CD4-positive, alpha-beta memory T cell (primary cell): ENCODE measurements at regions not wholly inside any gene's neighbourhood (a gene's known extent, or its start where the extent isn't known, plus 50 kb on each side); places are given as distances from the start of the nearest gene placed in this dataset.

Experiments used
- CTCF ChIA-PET: fragments of 350-600 bp; sonication (Branson Sonifier 250); formaldehyde crosslinking; loops from one replicate; lab custom pipeline; 2021; ENCODE audit warnings: inconsistent platforms; ENCODE audit not compliant: partially characterized antibody; lab: Charles Lee
- POLR2A ChIA-PET: fragments of 350-600 bp; sonication (Branson Sonifier 250); formaldehyde crosslinking; loops from one replicate; lab custom pipeline; 2021; ENCODE audit not compliant: partially characterized antibody; lab: Charles Lee
- DNase-seq, 5 donors: peaks; one replicate each; pipeline versions ENCODE4 v3.0.0 to v3.0.0-alpha.2; 2020 to 2022; ENCODE audit warnings: mixed read lengths in 1 of 5
- H3K27ac ChIP-seq: one replicate; pipeline ENCODE4 v1.7.0; 2013; ENCODE audit warnings: low read depth, low read length
- H3K27me3 ChIP-seq: 2 replicates; pipeline ENCODE4 v1.7.0; 2013; ENCODE audit warnings: mild to moderate bottlenecking, low read length, moderate library complexity; ENCODE audit not compliant: insufficient read depth
- H3K36me3 ChIP-seq: 2 replicates; pipeline ENCODE4 v1.7.0; 2013; ENCODE audit warnings: mild to moderate bottlenecking, low read length, moderate library complexity; ENCODE audit not compliant: insufficient read depth
- H3K4me1 ChIP-seq: 2 replicates; pipeline ENCODE4 v1.7.0; 2013; ENCODE audit warnings: mild to moderate bottlenecking, low read length, moderate library complexity; ENCODE audit not compliant: insufficient read depth
- H3K4me3 ChIP-seq, 2 donors: one replicate each; pipeline ENCODE4 v1.7.0; 2013; ENCODE audit warnings: low read length in 2 of 2, mild to moderate bottlenecking in 1 of 2
- H3K9me3 ChIP-seq, 2 donors: one replicate each; pipeline ENCODE4 v1.7.0; 2013; ENCODE audit warnings: low read length in 2 of 2, control low read depth in 1 of 2; ENCODE audit not compliant: control insufficient read depth in 1 of 2
- H3K27ac Mint-ChIP-seq, 7 donors: one replicate each; pipeline ENCODE4 v1.8.0; 2020 to 2021; ENCODE audit warnings: mixed read lengths in 7 of 7, mild to moderate bottlenecking in 6 of 7, inconsistent platforms in 3 of 7, moderate library complexity in 3 of 7
- H3K27me3 Mint-ChIP-seq, 2 donors: one replicate each; pipeline ENCODE4 v1.8.0; 2020 to 2021; ENCODE audit warnings: mixed read lengths in 2 of 2
- H3K36me3 Mint-ChIP-seq, 2 donors: one replicate each; pipeline ENCODE4 v1.8.0; 2020 to 2021; ENCODE audit warnings: mixed read lengths in 2 of 2, inconsistent platforms in 1 of 2, mild to moderate bottlenecking in 1 of 2
- H3K4me1 Mint-ChIP-seq, 4 donors: one replicate each; pipeline ENCODE4 v1.8.0; 2020 to 2021; ENCODE audit warnings: mixed read lengths in 4 of 4, mild to moderate bottlenecking in 1 of 4
- H3K4me3 Mint-ChIP-seq, 8 donors: one replicate each; pipeline ENCODE4 v1.8.0; 2020 to 2021; ENCODE audit warnings: mixed read lengths in 8 of 8, mild to moderate bottlenecking in 7 of 8, moderate library complexity in 6 of 8, inconsistent platforms in 3 of 8
- H3K9me3 Mint-ChIP-seq, 8 donors: one replicate each; pipeline ENCODE4 v1.8.0; 2020 to 2021; ENCODE audit warnings: mixed read lengths in 8 of 8, mild to moderate bottlenecking in 5 of 8, inconsistent platforms in 3 of 8, moderate library complexity in 1 of 8
- intact Hi-C: fragments of 100-400 bp; cut with micrococcal nuclease; formaldehyde crosslinking; loops from one replicate; pipeline ENCODE4 v1.15.1; 2023

DNA sequence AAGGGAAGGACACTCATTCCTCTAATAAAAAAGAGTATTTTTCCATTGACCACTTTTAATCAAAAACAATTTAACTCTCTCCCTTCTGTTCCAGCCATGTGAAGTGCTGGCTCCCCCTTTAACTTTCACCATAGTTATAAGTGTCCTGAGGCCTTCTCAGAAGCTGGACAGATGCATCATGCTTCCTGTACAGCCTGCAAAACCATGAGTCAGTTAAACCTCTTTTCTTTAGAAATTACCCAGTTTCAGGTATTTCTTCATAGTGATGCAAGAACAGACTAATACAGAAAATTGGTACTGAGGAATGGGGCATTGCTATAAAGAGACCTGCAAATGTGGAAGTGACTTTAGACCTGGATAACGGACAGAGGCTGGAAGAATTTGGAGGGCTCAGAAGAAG, 643.6 kb upstream of the DDX18 start:
- H3K27me3 ChIP-seq: no peaks in the 10 kb centered on the region
- no peaks in the 10 kb centered on the region for H3K9me3 ChIP-seq
- no peaks in the 10 kb centered on the region for H3K4me1 ChIP-seq
- ChIA-PET POLR2A (no interaction called here), CTCF (no interaction called here)
- intact Hi-C loops: no loop called here
- H3K9me3 Mint-ChIP-seq: peaks cover 5 to 38% (median 15%) of the 10 kb centered on the region in 8 donors
- H3K4me1 Mint-ChIP-seq: no peaks in the 10 kb centered on the region
- no peak overlapping the region for H3K27ac Mint-ChIP-seq
- H3K27me3 Mint-ChIP-seq: no peaks in the 10 kb centered on the region
- DNase-seq: no peak
- no peaks in the 10 kb centered on the region for H3K36me3 ChIP-seq
- H3K27ac ChIP-seq: no peak overlapping the region
- H3K36me3 Mint-ChIP-seq: peaks cover 0 to 5% of the 10 kb centered on the region in 2 donors
- H3K4me3 Mint-ChIP-seq: no peak overlapping the region
- no peak overlapping the region for H3K4me3 ChIP-seq

- Histone ChIP-seq H3K4me1 (no peaks in the 10 kb centered on the region), H3K27me3 (no peaks in the 10 kb centered on the region), H3K4me3 (no peak overlapping the region), H3K36me3 (no peaks in the 10 kb centered on the region), H3K9me3 (no peaks in the 10 kb centered on the region), H3K27ac (no peak overlapping the region)
- peaks cover 2 to 18% (median 11%) of the 10 kb centered on the region in 8 donors for H3K9me3 Mint-ChIP-seq
- H3K4me3 Mint-ChIP-seq: no peak overlapping the region
- POLR2A ChIA-PET: no interaction called here
- H3K27me3 Mint-ChIP-seq: no peaks in the 10 kb centered on the region
- H3K27ac Mint-ChIP-seq: no peak overlapping the region
- CTCF ChIA-PET: no interaction called here
- no peaks in the 10 kb centered on the region for H3K36me3 Mint-ChIP-seq
- intact Hi-C loops: no loop called here
- no peak for DNase-seq
- H3K4me1 Mint-ChIP-seq: no peaks in the 10 kb centered on the region
These were observed 635.1 kb upstream of the DDX18 start for GRCh38 chr2:117179405-117179804.

GRCh38 chr2:117190856-117191559, 623.5 kb upstream of the DDX18 start:
- H3K4me1 Mint-ChIP-seq: no peaks in the 10 kb centered on the region
- Histone ChIP-seq H3K27me3 (no peaks in the 10 kb centered on the region), H3K9me3 (no peaks in the 10 kb centered on the region), H3K27ac (no peak overlapping the region), H3K4me1 (no peaks in the 10 kb centered on the region), H3K36me3 (no peaks in the 10 kb centered on the region), H3K4me3 (no peak overlapping the region)
- intact Hi-C loops: no loop called here
- DNase-seq: no peak
- CTCF ChIA-PET: no interaction called here
- H3K27ac Mint-ChIP-seq: no peak overlapping the region
- POLR2A ChIA-PET: no interaction called here
- peaks cover 0 to 22% (median 5%) of the 10 kb centered on the region in 8 donors for H3K9me3 Mint-ChIP-seq
- no peaks in the 10 kb centered on the region for H3K27me3 Mint-ChIP-seq
- no peak overlapping the region for H3K4me3 Mint-ChIP-seq
- H3K36me3 Mint-ChIP-seq: no peaks in the 10 kb centered on the region

DNA sequence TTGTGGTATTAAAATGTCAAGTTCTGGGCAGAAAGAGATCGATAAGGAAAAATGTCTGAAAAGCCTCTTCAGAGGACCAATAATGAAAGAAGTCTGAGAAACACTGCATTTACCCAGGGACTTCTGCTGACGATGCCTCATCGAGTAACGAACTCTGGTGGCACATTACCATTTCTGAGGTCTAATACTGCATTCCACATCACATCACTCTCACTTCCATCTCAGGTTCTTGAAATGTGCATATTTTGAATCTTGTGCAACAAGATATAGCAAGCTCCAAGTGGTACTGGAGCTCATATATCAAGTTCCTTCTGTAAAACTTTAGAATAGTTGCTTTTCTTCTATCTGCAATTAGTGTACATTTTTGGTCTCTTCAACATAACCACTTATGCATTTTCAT, 619.1 kb upstream of the DDX18 start:
- no peaks in the 10 kb centered on the region for H3K27me3 Mint-ChIP-seq
- Histone ChIP-seq H3K4me1 (no peaks in the 10 kb centered on the region), H3K27me3 (no peaks in the 10 kb centered on the region), H3K36me3 (no peaks in the 10 kb centered on the region), H3K4me3 (no peak overlapping the region), H3K9me3 (no peaks in the 10 kb centered on the region), H3K27ac (no peak overlapping the region)
- H3K4me1 Mint-ChIP-seq: no peaks in the 10 kb centered on the region
- no peak overlapping the region for H3K27ac Mint-ChIP-seq
- intact Hi-C loops: no loop called here
- ChIA-PET POLR2A (no interaction called here), CTCF (no interaction called here)
- no peak overlapping the region for H3K4me3 Mint-ChIP-seq
- no peak for DNase-seq
- no peaks in the 10 kb centered on the region for H3K36me3 Mint-ChIP-seq
- peaks cover 3 to 17% (median 6%) of the 10 kb centered on the region in 8 donors for H3K9me3 Mint-ChIP-seq

DNA sequence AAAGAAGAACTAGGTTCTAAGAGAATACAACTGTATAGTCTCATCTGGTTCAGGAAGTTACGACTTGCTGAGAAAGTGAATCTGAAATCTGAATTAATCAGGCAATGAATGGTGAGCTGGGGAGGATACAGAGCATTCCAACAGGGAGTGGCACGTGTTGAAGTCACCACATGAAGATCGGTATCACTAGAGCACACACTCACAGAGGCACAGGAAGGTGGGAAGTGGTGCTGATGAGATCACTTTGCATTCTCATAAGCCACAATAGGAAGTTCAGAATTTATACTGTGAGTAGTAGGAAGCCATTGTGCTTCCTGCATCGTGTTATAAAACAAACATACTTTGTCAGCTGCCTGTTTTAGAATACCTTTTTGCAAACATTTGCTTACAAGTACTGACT, 615.0 kb upstream of the DDX18 start:
- POLR2A ChIA-PET: no interaction called here
- no peaks in the 10 kb centered on the region for H3K4me1 ChIP-seq
- no peak overlapping the region for H3K27ac ChIP-seq
- H3K27me3 Mint-ChIP-seq: no peaks in the 10 kb centered on the region
- no peaks in the 10 kb centered on the region for H3K36me3 ChIP-seq
- H3K36me3 Mint-ChIP-seq: no peaks in the 10 kb centered on the region
- H3K9me3 Mint-ChIP-seq: peaks cover 7 to 15% (median 9%) of the 10 kb centered on the region in 8 donors
- no peaks in the 10 kb centered on the region for H3K9me3 ChIP-seq
- no peak overlapping the region for H3K4me3 ChIP-seq
- intact Hi-C loops: no loop called here
- H3K4me3 Mint-ChIP-seq: no peak overlapping the region
- H3K27me3 ChIP-seq: no peaks in the 10 kb centered on the region
- H3K4me1 Mint-ChIP-seq: no peaks in the 10 kb centered on the region
- DNase-seq: no peak
- CTCF ChIA-PET: no interaction called here
- H3K27ac Mint-ChIP-seq: no peak overlapping the region

- H3K9me3 ChIP-seq: no peaks in the 10 kb centered on the region
- H3K36me3 ChIP-seq: no peaks in the 10 kb centered on the region
- H3K4me1 ChIP-seq: no peaks in the 10 kb centered on the region
- no peak overlapping the region for H3K4me3 ChIP-seq
- H3K36me3 Mint-ChIP-seq: no peaks in the 10 kb centered on the region
- intact Hi-C loops: no loop called here
- no peaks in the 10 kb centered on the region for H3K27me3 Mint-ChIP-seq
- H3K4me3 Mint-ChIP-seq: no peak overlapping the region
- H3K27me3 ChIP-seq: no peaks in the 10 kb centered on the region
- H3K9me3 Mint-ChIP-seq: peaks cover 2 to 16% (median 8%) of the 10 kb centered on the region in 8 donors
- CTCF ChIA-PET: no interaction called here
- POLR2A ChIA-PET: no interaction called here
- DNase-seq: no peak
- H3K4me1 Mint-ChIP-seq: no peaks in the 10 kb centered on the region
- H3K27ac ChIP-seq: no peak overlapping the region
- H3K27ac Mint-ChIP-seq: no peak overlapping the region
These were observed 601.9 kb upstream of the DDX18 start for GRCh38 chr2:117212562-117212961.

- ChIA-PET CTCF (no interaction called here), POLR2A (no interaction called here)
- H3K36me3 Mint-ChIP-seq: no peaks in the 10 kb centered on the region
These were observed 597.3 kb upstream of the DDX18 start for GRCh38 chr2:117217145-117217544.

More at GRCh38 chr2:117217145-117217544, 597.3 kb upstream of the DDX18 start:
- H3K36me3 ChIP-seq: no peaks in the 10 kb centered on the region
- intact Hi-C loops: no loop called here
- DNase-seq: no peak
- no peaks in the 10 kb centered on the region for H3K9me3 ChIP-seq
- Mint-ChIP-seq H3K4me3 (no peak overlapping the region), H3K27ac (no peak overlapping the region), H3K4me1 (no peaks in the 10 kb centered on the region), H3K27me3 (no peaks in the 10 kb centered on the region), H3K9me3 (peaks cover 0 to 22% (median 11%) of the 10 kb centered on the region in 8 donors)
- H3K4me3 ChIP-seq: no peak overlapping the region
- H3K27me3 ChIP-seq: no peaks in the 10 kb centered on the region
- H3K4me1 ChIP-seq: no peaks in the 10 kb centered on the region
- no peak overlapping the region for H3K27ac ChIP-seq
